Neural cell (in vitro differentiated cells): ENCODE measurements at regions not wholly inside any gene's neighbourhood (a gene's known extent, or its start where the extent isn't known, plus 50 kb on each side); places are given as distances from the start of the nearest gene placed in this dataset.

Experiments
- H2AFZ ChIP-seq: fragments of 200-600, 300-800 bp; sonication (generic), shearing (Covaris generic); 2 replicates; pipeline ENCODE4 v1.6.0; 2014; ENCODE audit warnings: low read depth, mild to moderate bottlenecking, antibody characterized with exemption, low read length, moderate library complexity
- H3F3A ChIP-seq: fragments of 200-600 bp; shearing (Covaris generic); 2 replicates; pipeline ENCODE4 v1.6.1; 2016; ENCODE audit warnings: mild to moderate bottlenecking, moderate library complexity, mixed read lengths, antibody characterized with exemption, low read length; ENCODE audit not compliant: insufficient read depth, poor library complexity, severe bottlenecking
- H3K27ac ChIP-seq: fragments of 200-600, 300-800 bp; sonication (generic), shearing (Covaris generic); 2 replicates; pipeline ENCODE4 v1.5.1; 2014; ENCODE audit warnings: mild to moderate bottlenecking, low read length, moderate library complexity
- H3K27me3 ChIP-seq: fragments of 300-800, 200-600 bp; sonication (generic), shearing (Covaris generic); 2 replicates; pipeline ENCODE4 v1.6.0; 2014; ENCODE audit warnings: mild to moderate bottlenecking, low read depth, low read length, moderate library complexity; ENCODE audit not compliant: insufficient read depth
- H3K36me3 ChIP-seq: fragments of 300-800, 200-600 bp; sonication (generic), shearing (Covaris generic); 2 replicates; pipeline ENCODE4 v1.5.1; 2014; ENCODE audit warnings: mild to moderate bottlenecking, antibody characterized with exemption, low read length, moderate library complexity; ENCODE audit not compliant: insufficient read depth
- H3K4me2 ChIP-seq: fragments of 300-800, 200-600 bp; sonication (generic), shearing (Covaris generic); 2 replicates; pipeline ENCODE4 v1.6.0; 2014; ENCODE audit warnings: mild to moderate bottlenecking, low read length
- H3K4me3 ChIP-seq: fragments of 300-800, 200-600 bp; sonication (generic), shearing (Covaris generic); 2 replicates; pipeline ENCODE4 v1.5.1; 2014; ENCODE audit warnings: mild to moderate bottlenecking, low read length, moderate library complexity
- H3K79me2 ChIP-seq: fragments of 200-600 bp; shearing (Covaris generic); replicated peaks from 2 replicates; pipeline ENCODE4 v1.6.0; 2014; ENCODE audit warnings: mild to moderate bottlenecking, low read length, moderate library complexity; ENCODE audit not compliant: insufficient read depth
- H3K9ac ChIP-seq: fragments of 300-800, 200-600 bp; sonication (generic), shearing (Covaris generic); 2 replicates; pipeline ENCODE4 v1.6.1; 2016; ENCODE audit warnings: mild to moderate bottlenecking, low read length, mixed read lengths
- H3K9me2 ChIP-seq: fragments of 200-600 bp; shearing (Covaris generic); 2 replicates; pipeline ENCODE4 v1.6.1; 2016; ENCODE audit warnings: mild to moderate bottlenecking, low read length, mixed read lengths; ENCODE audit not compliant: insufficient read depth
- H3K9me3 ChIP-seq: fragments of 200-600, 300-800 bp; sonication (generic), shearing (Covaris generic); 2 replicates; pipeline ENCODE4 v1.6.1; 2016; ENCODE audit warnings: mild to moderate bottlenecking, mixed run types, low read length, moderate library complexity, mixed read lengths
- H4K20me1 ChIP-seq: fragments of 200-600 bp; shearing (Covaris generic); 2 replicates; pipeline ENCODE4 v1.6.1; 2016; ENCODE audit warnings: mild to moderate bottlenecking, mixed run types; ENCODE audit not compliant: insufficient read depth
- EP300 ChIP-seq: fragments of 450-650 bp; conservative IDR thresholded peaks from 2 replicates; pipeline ENCODE4 v1.6.1; 2014; ENCODE audit warnings: antibody characterized with exemption, mild to moderate bottlenecking, moderate library complexity; ENCODE audit not compliant: poor library complexity, severe bottlenecking
- EZH2 ChIP-seq: fragments of 200-600, 300-800 bp; shearing (Covaris generic), sonication (generic); IDR thresholded peaks from 2 replicates; pipeline ENCODE4 v1.6.1; 2014; ENCODE audit warnings: antibody characterized with exemption, low read length, borderline replicate concordance, mild to moderate bottlenecking; ENCODE audit not compliant: insufficient read depth, poor library complexity, severe bottlenecking
- MXI1 ChIP-seq: fragments of 450-650 bp; conservative IDR thresholded peaks from 2 replicates; pipeline ENCODE4 v1.6.1; 2014; ENCODE audit warnings: antibody characterized with exemption, mild to moderate bottlenecking; ENCODE audit not compliant: poor library complexity, severe bottlenecking
- POLR2AphosphoS5 ChIP-seq: IDR thresholded peaks from 2 replicates; pipeline ENCODE4 v1.6.1; 2012
- RAD21 ChIP-seq: fragments of 450-650 bp; conservative IDR thresholded peaks from 2 replicates; pipeline ENCODE4 v1.6.1; 2014; ENCODE audit warnings: antibody characterized with exemption, mild to moderate bottlenecking, moderate library complexity
- SMC3 ChIP-seq: fragments of 450-650 bp; conservative IDR thresholded peaks from 2 replicates; pipeline ENCODE4 v1.6.1; 2014; ENCODE audit warnings: antibody characterized with exemption, mild to moderate bottlenecking, moderate library complexity; ENCODE audit not compliant: poor library complexity
- TAF1 ChIP-seq: IDR thresholded peaks from 2 replicates; pipeline ENCODE4 v1.6.1; 2012; ENCODE audit warnings: low read depth
- TF ChIP-seq, protein P1 (sequence below): IDR thresholded peaks from 2 replicates; pipeline ENCODE4 v1.6.1; 2012; ENCODE audit warnings: borderline replicate concordance
- TF ChIP-seq, protein P2 (sequence below): fragments of 450-650 bp; IDR thresholded peaks from 2 replicates; pipeline ENCODE4 v1.5.1; 2014; ENCODE audit warnings: antibody characterized with exemption, mild to moderate bottlenecking, moderate library complexity; ENCODE audit not compliant: poor library complexity, severe bottlenecking

DNA sequence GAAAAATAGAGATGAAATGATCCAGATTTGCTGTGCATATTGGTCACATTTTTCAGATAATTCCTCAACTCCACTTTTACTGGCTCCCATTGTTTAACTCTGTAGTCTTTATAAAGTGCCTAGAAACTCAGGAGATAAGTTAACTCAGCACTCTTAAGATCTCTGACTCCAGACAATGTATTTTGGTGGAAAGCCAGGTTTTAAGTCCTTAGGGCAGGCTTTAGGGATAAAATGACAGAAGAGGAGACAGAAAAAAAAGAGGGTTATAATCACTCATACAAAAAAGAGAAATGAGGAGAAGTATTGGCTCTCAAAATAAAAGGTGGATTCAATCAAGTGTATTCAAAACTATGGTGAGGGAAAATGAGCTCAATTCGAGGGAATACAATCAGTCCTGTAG is 674.8 kb upstream of the INTU start:
- H3K4me2 ChIP-seq, result no peak overlapping the region
- H4K20me1 ChIP-seq, result no peaks in the 10 kb centered on the region
- H3F3A ChIP-seq, result no peaks in the 10 kb centered on the region
- H3K79me2 ChIP-seq, result no peaks in the 10 kb centered on the region
- no peak overlapping the region for H3K4me3 ChIP-seq
- TF ChIP-seq, protein P1, sequence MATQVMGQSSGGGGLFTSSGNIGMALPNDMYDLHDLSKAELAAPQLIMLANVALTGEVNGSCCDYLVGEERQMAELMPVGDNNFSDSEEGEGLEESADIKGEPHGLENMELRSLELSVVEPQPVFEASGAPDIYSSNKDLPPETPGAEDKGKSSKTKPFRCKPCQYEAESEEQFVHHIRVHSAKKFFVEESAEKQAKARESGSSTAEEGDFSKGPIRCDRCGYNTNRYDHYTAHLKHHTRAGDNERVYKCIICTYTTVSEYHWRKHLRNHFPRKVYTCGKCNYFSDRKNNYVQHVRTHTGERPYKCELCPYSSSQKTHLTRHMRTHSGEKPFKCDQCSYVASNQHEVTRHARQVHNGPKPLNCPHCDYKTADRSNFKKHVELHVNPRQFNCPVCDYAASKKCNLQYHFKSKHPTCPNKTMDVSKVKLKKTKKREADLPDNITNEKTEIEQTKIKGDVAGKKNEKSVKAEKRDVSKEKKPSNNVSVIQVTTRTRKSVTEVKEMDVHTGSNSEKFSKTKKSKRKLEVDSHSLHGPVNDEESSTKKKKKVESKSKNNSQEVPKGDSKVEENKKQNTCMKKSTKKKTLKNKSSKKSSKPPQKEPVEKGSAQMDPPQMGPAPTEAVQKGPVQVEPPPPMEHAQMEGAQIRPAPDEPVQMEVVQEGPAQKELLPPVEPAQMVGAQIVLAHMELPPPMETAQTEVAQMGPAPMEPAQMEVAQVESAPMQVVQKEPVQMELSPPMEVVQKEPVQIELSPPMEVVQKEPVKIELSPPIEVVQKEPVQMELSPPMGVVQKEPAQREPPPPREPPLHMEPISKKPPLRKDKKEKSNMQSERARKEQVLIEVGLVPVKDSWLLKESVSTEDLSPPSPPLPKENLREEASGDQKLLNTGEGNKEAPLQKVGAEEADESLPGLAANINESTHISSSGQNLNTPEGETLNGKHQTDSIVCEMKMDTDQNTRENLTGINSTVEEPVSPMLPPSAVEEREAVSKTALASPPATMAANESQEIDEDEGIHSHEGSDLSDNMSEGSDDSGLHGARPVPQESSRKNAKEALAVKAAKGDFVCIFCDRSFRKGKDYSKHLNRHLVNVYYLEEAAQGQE, result no peak
- TF ChIP-seq TAF1 (no peak), POLR2AphosphoS5 (no peak), MXI1 (no peak), SMC3 (no peak), EP300 (no peak), RAD21 (no peak), EZH2 (no peak)
- TF ChIP-seq, protein P2, sequence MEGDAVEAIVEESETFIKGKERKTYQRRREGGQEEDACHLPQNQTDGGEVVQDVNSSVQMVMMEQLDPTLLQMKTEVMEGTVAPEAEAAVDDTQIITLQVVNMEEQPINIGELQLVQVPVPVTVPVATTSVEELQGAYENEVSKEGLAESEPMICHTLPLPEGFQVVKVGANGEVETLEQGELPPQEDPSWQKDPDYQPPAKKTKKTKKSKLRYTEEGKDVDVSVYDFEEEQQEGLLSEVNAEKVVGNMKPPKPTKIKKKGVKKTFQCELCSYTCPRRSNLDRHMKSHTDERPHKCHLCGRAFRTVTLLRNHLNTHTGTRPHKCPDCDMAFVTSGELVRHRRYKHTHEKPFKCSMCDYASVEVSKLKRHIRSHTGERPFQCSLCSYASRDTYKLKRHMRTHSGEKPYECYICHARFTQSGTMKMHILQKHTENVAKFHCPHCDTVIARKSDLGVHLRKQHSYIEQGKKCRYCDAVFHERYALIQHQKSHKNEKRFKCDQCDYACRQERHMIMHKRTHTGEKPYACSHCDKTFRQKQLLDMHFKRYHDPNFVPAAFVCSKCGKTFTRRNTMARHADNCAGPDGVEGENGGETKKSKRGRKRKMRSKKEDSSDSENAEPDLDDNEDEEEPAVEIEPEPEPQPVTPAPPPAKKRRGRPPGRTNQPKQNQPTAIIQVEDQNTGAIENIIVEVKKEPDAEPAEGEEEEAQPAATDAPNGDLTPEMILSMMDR, result no peak
- no peak overlapping the region for H3K27ac ChIP-seq
- H2AFZ ChIP-seq, result no peak overlapping the region
- H3K9me2 ChIP-seq, result no peaks in the 10 kb centered on the region
- H3K9ac ChIP-seq, result no peak overlapping the region
- H3K9me3 ChIP-seq, result no peaks in the 10 kb centered on the region
- H3K36me3 ChIP-seq, result no peaks in the 10 kb centered on the region
- no peaks in the 10 kb centered on the region for H3K27me3 ChIP-seq

DNA sequence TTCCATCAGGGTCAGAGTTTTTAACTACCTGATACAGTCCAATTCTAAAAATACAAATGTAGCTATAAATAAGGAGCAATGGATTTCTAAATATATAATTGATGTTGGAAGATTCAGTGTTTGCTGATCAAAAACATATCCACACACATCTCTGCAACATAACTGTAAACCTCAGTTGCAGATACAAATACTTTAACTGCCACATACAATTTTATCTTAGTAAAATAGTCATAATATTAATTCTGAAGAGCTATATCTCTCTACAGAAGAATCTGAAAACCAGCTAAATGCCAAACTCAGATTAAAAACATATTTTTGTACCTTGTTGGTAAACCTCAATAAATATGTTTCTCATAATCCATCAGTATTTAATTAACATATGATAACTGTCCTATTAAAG is 674.3 kb upstream of the INTU start:
- H3K4me3 ChIP-seq, result no peak overlapping the region
- no peak overlapping the region for H2AFZ ChIP-seq
- no peak overlapping the region for H3K27ac ChIP-seq
- no peaks in the 10 kb centered on the region for H3K9me2 ChIP-seq
- TF ChIP-seq EP300, result no peak
- TF ChIP-seq TAF1, result no peak
- TF ChIP-seq, protein P1, result no peak
- TF ChIP-seq MXI1, result no peak
- TF ChIP-seq EZH2, result no peak
- H3K36me3 ChIP-seq, result no peaks in the 10 kb centered on the region
- no peak overlapping the region for H3K4me2 ChIP-seq
- no peaks in the 10 kb centered on the region for H3K27me3 ChIP-seq
- H4K20me1 ChIP-seq, result no peaks in the 10 kb centered on the region
- no peak overlapping the region for H3K9ac ChIP-seq
- no peaks in the 10 kb centered on the region for H3F3A ChIP-seq
- H3K79me2 ChIP-seq, result no peaks in the 10 kb centered on the region
- no peaks in the 10 kb centered on the region for H3K9me3 ChIP-seq
